HG02588 (cell line): ENCODE measurements at regions not wholly inside any gene's neighbourhood (a gene's known extent, or its start where the extent isn't known, plus 50 kb on each side); places are given as distances from the start of the nearest gene placed in this dataset.
"Not testable (repeated sequence)": the region's sequence is repeated elsewhere in the genome, so short reads cannot be mapped to it uniquely, and the experiment has no call there.

Experiments used
- ATAC-seq: cut with Tn5 transposase; IDR thresholded peaks from one replicate; pipeline ENCODE4 v1.9.1; 2021; ENCODE audit warnings: mild to moderate bottlenecking, moderate library complexity; ENCODE audit not compliant: unreplicated experiment

DNA sequence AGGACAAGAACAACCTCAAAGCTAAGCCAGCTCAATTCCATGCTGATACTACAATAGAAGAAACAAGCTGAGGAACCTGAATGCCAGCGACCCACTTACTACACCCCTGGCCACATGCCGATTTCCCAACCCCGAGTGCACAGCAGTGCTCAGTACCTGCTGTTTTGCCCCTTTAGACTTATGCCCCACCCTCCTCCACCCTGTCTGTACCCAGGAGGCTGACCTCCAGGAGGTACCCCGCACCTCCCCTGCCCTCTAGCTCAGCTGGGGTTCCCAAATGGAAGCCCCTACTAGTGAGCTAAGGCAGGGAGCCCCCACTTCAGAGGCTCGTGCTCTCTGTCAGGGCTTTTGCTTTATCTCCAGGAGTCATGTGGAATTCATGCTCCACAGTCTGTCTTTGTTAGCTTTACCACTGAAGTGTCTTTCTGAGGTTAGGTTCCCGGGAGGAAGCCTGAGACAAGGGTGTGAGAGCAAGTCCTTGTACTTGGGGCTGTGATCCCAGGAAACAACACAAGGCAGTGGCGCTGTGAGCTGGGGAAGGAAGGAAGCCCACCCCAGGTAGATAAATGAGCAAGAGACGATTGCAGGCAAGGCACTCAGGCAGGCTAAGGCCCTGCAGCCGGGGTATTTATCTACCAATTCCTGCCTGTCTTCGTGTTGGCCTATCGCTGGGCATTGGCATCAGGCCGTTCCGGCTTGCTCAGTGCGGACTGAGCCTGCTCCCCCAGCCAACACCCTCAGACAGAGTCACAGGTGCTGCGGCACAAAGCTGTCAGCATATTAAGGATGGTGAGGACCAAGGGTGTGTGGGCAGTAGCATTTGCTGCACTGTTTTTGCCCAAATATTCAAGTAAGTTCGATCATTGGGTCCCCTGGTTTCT lies 220.5 kb downstream of the CYP26B1 start:
- ATAC-seq: no peak

DNA sequence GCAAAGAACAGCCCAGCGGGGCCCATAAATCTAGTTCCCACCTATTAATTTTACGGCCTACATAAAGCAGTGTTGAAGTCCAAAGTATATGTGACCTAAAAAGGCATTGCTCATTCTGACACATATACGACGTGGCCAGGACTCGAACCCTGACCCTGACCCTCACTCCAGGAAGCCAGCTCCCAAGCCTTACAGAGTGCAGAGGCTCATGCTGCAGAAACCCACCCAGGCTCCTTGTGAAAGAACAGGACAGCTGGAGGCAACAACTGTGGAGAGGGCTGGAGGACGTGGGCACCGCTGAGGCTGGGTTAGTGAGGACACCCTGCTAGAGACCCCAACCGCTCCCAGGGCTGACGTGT lies 221.6 kb downstream of the CYP26B1 start:
- ATAC-seq: no peak

DNA sequence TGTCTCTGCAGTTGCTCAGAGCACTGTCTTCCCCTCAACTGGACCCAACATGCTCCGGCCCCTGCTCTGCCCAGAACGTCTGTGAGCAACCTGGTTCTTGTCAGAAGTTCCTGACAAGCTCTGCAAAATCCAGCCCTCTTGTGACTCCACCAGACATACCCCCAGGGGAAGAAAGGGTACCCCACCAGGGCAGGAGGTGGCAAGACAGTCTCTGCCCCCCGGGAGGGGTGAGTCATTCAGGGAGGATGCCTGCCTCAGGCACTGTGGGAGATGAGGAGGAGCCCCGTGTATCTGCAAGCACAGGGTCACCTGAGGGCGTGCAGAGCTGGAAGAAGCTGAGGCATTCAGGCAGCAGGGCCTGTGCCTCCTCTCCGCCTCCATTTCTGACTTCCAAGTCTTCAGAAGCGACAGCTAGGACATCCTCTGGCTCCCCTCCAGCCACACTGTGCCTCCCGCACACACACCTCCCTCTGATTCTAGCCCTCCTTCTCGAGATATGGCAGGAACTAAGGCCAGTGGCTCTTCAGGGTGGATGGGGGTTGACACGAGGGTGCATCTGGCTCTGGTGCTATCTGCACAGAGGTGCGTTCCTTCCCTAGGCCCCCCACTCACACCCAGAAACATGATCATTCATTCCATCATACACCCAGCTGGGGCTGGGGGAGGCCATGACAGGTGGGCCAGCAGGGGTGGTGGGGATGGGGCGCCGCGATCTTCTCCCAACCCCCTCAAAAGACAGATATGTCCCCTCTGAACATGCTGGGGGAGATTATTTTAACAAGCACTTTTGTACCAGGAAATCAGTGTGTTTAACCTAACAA lies 222.2 kb downstream of the CYP26B1 start:
- ATAC-seq: no peak

DNA sequence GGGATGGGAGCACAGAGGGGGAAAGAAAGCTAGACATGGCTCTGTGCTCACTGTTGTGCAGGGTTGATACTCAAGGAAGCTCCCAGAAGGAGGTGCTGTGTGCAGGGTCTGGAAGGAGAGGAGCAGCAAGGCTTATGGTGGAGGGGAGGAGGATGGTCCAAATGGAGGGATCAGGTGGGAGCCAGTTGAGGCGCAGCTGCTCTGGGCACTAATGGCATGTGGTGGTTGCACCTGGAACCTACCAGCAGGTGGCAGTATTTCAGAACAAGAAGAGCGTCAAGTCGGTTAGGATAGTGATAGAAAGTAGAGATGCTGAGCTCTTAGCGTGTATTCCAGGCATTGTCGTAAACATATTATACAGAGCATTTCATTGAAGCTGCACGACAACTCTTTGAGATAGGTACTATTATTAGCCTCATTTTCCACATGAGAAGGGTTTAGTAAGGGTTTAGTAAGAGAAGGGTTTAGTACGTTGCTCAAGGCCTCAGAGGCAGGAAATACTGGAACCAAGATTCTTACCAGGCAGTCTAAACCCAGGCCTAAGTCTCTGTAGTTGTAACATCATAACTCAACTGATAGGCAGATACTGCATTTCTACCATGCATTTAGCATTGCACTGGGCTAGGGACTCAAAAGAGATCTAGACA lies 223.7 kb downstream of the CYP26B1 start:
- ATAC-seq: no peak

DNA sequence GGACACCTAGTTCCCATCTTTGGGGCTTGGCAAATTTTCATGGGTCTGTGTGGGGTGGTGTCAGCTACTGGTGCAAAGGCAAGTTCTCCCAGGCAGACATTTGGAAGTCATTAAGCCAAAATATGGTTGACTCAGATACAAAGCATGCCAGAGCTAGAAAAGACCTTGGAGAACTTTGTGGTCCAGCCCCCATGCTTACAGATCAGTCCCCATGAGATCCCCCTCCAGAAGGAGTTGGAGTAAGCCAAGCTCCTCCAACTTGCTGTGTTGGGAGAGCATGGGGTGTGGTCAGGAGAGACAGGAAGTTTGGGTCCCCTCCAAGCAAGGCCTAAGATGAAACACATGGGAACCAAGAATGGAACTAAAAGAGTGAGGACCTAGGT lies 224.5 kb downstream of the CYP26B1 start:
- ATAC-seq: no peak

DNA sequence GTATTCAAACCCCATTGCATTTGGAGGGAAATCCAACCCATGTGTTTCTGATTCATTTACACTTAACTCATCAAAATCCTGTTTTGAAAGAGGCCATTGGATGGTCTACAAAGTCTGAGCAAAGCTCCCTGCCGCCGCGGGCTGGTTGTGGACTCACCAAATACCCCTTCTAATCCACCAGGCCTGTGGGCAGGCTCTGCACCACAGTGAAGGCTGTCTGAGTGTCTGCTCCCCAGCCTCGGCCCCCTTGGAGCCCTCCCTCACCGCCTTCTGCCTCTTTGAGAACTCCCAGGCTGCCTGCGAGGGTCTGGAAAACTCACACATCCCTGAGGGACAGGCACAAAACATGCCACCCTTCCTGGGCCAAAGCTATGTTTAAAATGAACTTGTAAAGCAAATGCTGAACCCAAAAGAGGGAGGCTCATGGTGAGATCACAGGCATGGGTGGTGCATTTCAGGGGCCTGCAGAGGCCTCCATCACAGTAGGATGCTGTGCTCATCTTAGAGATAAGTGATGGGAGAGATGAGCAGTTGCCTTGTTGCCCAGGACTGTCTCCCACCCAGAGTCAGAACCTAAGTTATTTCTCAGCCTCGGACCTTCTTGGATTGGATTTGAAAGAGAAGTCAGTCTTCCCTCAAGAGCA lies 225.0 kb downstream of the CYP26B1 start:
- no peak for ATAC-seq

DNA sequence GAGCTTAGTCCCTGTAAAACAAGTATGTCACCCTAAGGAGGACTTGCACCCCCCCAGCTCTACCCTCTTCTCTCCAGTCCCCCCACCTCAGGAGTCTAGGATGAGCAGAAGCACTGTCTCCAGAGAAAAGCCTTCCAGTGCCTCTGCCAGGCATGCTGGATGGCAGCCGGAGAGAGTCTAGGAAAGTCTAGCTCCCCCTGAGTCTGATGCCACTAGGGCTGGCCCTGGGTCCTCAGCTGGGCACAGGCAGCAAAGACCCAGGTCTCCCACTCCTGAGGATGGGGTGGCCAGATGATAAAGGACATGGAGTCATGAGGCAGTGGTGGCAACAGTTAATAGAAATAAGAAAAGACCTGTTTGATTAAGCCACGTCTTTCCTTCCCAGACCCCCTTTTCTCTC lies 225.6 kb downstream of the CYP26B1 start:
- ATAC-seq: no peak

DNA sequence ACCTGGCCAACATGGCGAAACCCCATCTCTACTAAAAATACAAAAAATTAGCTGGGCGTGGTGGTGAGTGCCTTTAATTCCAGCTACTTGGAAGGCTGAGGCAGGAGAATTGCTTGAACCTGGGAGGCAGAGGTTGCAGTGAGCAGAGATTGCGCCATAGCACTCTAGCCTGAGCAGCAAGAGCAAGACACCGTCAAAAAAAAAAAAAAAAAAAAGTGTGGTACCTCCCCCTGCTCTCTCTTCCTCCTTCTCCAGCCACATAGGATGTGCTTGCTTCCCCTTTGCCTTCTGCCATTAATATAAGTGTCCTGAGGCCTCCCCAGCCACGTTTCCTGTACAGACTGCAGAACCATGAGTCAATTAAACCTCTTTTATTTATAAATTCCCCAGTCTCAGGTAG lies 226.8 kb downstream of the CYP26B1 start:
- ATAC-seq: not testable (repeated sequence)

DNA sequence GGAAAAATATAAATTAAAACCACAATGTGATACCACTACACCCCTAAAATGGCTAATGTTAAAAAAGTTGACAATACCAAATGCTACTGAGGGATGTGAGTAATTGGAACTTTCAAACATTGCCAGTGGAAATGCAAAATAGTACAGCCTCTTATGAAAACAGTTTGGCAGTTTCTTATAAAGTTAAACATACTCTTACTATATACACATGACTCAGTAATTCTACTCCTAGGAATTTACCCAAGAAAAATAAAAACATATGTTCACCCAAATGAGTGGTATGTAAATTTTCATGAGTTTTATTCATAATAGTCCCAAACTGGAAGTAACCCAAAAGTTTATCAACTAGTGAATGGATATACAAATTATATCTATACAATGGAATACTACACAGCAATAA lies 228.0 kb downstream of the CYP26B1 start:
- ATAC-seq: no peak

DNA sequence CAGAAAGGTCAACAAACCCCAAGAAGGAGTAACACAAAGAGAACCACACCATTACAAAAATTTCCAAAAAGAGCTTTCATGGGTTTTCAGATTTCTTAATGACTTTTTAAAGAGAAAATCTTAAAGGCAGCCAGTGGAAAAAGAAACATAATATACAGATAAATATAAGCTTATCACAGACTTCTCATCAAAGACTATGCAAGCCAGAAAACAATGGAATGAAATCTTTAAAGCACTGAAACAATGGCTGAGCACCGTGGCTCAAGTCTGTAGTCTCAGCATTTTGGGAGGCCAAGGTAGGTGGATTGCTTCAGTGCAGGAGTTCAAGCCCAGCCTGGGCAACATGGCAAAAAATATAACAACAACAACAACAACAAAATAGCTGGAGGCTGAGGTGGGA lies 237.4 kb downstream of the CYP26B1 start:
- no peak for ATAC-seq

DNA sequence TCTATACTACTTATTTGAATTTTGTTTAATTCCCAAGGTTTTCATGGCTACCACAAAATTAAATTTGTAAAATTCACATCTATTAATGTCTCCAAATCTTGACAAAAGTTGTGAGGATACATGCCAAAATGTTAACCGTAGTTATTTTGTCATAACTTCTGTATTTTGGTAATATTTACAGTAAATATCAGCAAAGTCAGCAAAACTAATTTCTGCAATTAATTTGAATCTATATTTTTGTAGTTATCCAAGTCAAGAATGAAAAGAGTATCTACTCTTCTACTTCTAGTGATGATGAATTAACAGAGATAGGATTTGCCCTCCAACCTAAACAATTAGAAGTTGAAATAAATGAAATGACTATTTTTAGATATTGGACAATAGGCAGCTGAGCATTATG lies 238.9 kb downstream of the CYP26B1 start:
- no peak for ATAC-seq

DNA sequence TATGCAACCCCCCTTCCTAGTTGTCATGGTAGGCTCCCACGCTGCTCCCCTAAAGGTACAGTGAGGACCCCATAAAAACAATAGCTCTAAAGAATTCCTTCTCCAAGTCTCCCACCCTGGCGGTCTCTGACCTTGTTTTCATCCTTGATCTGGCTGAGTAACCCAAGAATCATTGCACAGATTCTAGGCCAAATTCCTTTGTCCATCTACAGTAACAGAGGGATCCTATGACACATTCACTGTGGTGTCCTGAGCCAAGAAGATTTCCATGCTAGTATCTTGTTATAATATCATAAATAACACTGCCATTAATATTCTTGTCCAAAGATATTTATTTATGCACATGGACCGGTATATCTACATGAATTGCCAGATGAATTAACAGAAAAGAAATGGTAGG lies 240.2 kb downstream of the CYP26B1 start:
- ATAC-seq: no peak

DNA sequence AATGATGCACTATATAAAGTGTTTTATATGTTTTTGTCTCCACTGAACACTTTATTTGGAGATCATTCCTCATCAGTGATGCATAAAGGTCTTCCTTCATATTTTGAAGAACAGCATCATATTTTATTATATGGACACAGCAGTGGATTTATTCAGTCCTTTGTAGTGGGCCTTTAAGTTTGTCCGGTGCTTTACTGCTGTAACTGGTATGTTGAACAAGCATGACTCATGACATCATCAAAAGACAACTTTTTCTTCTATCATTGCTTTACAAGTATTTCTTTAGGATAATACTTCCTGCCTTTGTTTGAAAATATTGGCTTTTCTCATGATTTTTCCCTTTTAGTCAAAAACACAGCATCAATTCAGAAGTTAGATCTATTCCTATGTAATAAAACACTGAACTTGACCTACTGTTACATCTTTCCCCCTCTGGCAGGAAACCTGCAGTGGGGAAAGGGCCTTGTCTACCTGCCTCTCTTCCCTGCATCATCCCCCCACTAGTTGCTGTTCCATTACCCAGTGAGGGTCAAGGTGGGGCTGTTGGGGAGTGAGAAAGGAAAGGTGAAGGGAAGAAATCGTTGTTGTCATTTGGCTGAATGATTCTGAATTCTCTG lies 241.2 kb downstream of the CYP26B1 start:
- ATAC-seq: no peak

DNA sequence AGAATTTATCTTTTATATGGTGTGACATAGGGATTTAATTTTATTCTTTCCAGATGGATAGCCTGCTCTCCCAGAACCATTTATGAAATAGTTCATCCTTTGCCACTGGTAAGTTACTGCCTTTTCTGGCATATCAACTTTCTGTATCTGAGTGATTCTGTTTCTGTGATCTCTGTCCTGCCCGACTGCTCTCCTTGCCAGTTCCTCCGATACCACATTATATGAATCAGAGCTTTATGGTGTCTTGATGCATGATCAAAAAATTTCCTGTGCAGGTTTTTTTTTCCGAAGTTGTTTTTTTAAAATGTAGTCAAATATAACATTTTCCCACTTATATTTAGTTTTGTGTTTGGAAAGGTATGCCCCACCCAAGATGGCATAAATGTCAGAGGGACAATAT lies 242.5 kb downstream of the CYP26B1 start:
- ATAC-seq: no peak

DNA sequence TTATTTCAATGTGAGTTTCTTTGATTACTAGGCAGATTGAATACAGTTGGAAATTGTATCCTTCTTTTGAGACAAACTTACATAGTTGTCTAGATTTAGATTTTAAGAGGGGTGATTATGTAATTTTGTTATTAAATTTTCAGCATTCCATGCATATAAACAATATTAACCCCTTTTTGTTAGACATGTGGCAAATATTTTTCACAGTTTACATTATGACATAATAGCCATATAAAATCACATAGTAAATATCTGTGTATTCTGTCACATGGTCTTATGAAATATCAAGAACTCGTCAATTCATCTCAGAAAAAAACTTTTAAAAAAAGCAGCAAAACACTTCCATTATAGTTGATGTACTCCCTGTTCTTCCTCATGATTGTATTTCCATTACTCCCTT lies 243.8 kb downstream of the CYP26B1 start:
- no peak for ATAC-seq

DNA sequence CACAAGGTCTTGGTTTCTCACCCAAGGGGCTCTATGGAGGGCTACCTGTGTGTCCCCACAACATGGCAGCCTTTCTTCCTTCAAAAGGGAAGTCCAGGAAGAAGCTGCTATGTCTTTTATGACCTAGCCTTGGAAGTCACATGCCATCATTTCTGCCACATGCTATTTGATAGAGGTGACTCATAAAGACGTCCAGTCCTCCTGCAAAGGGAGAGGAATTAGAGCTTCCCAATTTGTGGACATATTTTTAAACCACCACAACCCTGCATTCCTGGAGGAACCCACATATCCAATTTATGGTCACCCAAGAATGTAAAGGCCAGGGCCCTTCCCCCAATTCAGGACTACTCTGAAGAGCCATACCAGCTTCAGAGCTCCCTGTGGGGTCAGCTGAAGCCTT lies 246.2 kb downstream of the CYP26B1 start:
- ATAC-seq: no peak

DNA sequence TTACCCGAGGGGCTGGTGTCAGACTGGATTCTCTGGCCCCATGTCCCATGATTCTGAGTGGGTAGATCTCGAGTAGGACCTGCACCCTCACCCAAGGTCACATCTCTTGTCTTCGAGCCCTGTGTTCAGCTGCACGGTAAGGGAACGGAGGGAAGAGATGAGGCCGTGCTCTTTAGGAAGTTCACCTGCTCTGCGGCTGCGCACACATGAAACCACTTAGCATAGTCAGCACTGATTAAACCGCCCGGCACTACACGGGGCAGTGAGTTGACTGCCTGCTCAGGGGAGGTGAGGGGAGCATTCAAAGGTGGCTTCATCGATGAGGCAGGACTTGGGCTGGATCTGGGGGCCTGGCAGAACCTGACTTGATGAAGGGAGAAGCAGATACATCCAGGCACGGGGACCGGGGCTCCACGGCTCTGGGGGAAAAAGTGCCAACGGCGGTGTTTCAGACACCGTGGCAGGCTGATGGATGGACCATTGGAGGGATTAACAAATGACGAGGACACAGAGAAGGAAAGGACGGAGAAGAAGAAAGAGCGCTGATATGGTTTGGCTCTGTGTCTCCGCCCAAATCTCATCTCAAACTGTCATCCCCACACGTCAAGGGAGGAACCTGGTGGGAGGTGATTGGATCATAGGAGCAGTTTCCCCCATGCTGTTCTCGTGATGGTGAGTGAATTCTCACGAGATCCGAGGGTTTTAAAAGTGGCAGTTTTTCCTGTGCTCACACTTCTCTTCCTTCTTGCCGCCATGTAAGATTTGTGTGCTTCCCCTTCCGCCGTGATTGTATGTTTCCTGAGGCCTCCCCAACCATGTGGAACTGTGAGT lies 248.6 kb downstream of the CYP26B1 start:
- no peak for ATAC-seq

DNA sequence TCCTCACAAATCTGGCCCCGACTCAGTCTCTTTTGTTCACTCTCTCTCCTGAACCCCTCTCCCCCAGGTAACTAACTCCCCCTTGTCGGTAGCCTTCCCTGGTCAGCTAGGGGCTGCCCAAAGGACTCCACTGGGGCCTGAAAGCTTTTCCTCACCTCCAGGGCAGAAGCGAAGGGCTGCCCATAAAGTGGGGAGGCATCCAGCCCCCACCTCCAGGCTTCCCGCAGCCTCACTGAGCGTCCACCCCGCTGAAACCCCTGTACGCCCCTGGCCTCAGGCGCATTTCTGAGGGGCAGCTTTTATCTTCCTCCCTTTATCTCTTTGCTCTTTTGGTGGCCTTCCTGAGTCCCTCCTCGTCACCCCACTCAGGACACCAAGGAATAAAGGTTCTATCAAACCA lies 249.3 kb downstream of the CYP26B1 start:
- ATAC-seq: no peak

DNA sequence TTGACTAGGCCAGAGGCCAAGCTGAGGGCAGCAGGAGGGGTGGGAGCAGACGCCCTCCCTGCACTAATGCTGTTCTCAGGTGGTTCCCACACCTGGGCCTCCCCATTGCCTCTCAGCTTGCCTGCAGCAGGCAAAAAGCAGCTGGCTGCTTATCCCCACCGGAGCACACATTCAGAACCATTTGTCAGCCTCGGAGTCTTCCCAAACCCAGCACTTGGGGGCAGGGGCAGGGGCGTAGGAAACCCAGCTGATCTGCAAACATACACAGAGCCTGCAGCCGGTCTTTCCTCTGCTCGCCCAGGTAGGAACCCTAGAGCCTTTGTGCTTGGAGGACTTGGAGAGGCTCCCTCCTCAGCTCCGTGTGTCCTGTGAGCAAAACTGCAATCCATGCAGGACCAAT lies 249.8 kb downstream of the CYP26B1 start:
- ATAC-seq: no peak

DNA sequence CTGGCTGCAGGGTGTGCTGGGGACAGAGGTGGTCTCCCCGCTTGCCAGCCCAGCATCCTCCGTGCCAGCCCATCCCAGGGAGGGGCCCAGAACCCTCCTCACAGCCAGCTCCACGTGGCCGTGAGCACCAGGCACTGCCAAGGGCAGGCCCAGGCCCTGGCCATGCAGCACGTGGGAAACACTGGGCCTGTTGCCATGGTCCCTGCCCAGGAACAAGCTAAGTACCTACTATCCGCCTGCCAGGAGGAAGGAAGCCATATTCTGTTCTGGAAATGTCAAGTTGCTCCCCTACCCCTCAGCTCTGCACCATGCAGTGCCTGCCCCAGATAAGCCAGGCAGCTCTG lies 250.6 kb downstream of the CYP26B1 start:
- no peak for ATAC-seq
